Stimulated activated naive B cell treated with anti-CD40 and anti-IgM and Interleukin-4, amounts not matched to agents 10 μg/mL and 1 μg/mL and 100 μg/mL, for 72 hours (primary cell): ENCODE measurements at regions not wholly inside any gene's neighbourhood (a gene's known extent, or its start where the extent isn't known, plus 50 kb on each side); places are given as distances from the start of the nearest gene placed in this dataset.
"Not testable (repeated sequence)": the region's sequence is repeated elsewhere in the genome, so short reads cannot be mapped to it uniquely, and the experiment has no call there.

Experiments
- ATAC-seq, 2 donors: fragments of 150-1000 bp; cut with Tn5 transposase; replicated peaks; 2 replicates each; pipeline ENCODE4 v1.10.0; 2021; ENCODE audit warnings: moderate library complexity in 1 of 2
- DNase-seq: peaks from one replicate; pipeline ENCODE4 v3.0.0; 2021
- H3K27ac Mint-ChIP-seq: one replicate; pipeline ENCODE4 v1.8.0; 2022; ENCODE audit warnings: mild to moderate bottlenecking, mixed read lengths
- H3K27me3 Mint-ChIP-seq, 2 donors: one replicate each; pipeline ENCODE4 v1.8.0; 2022; ENCODE audit warnings: mixed read lengths in 2 of 2
- H3K36me3 Mint-ChIP-seq, 2 donors: one replicate each; pipeline ENCODE4 v1.8.0; 2022; ENCODE audit warnings: mixed read lengths in 2 of 2, mild to moderate bottlenecking in 1 of 2
- H3K4me1 Mint-ChIP-seq, 2 donors: one replicate each; pipeline ENCODE4 v1.8.0; 2022; ENCODE audit warnings: mixed read lengths in 2 of 2, mild to moderate bottlenecking in 1 of 2
- H3K4me3 Mint-ChIP-seq, 2 donors: one replicate each; pipeline ENCODE4 v1.8.0; 2022; ENCODE audit warnings: mild to moderate bottlenecking in 2 of 2, mixed read lengths in 2 of 2, moderate library complexity in 1 of 2
- H3K9me3 Mint-ChIP-seq, 2 donors: one replicate each; pipeline ENCODE4 v1.8.0; 2022; ENCODE audit warnings: mixed read lengths in 2 of 2, mild to moderate bottlenecking in 1 of 2

GRCh38 chr12:62021808-62022207, 238.4 kb upstream of the USP15 start:
- ATAC-seq (no peak), DNase-seq (no peak)
- Mint-ChIP-seq H3K27ac (no peak overlapping the region), H3K36me3 (no peaks in the 10 kb centered on the region), H3K4me1 (no peaks in the 10 kb centered on the region), H3K27me3 (peaks cover 0 to under 1% of the 10 kb centered on the region in 2 donors), H3K9me3 (peaks cover 0 to 1% of the 10 kb centered on the region in 2 donors), H3K4me3 (no peak overlapping the region)

- Mint-ChIP-seq H3K4me1 (no peaks in the 10 kb centered on the region), H3K27ac (no peak overlapping the region), H3K9me3 (no peaks in the 10 kb centered on the region), H3K36me3 (no peaks in the 10 kb centered on the region), H3K27me3 (no peaks in the 10 kb centered on the region), H3K4me3 (no peak overlapping the region)
- ATAC-seq (no peak), DNase-seq (no peak)
These were observed 231.7 kb upstream of the USP15 start for GRCh38 chr12:62028536-62028935.

- Mint-ChIP-seq H3K27me3 (no peaks in the 10 kb centered on the region), H3K9me3 (no peaks in the 10 kb centered on the region), H3K4me1 (no peaks in the 10 kb centered on the region), H3K4me3 (no peak overlapping the region), H3K36me3 (no peaks in the 10 kb centered on the region), H3K27ac (no peak overlapping the region)
- no peak for DNase-seq
- no peak for ATAC-seq
These were observed 227.3 kb upstream of the USP15 start for GRCh38 chr12:62032870-62033269.

- Mint-ChIP-seq H3K36me3 (no peaks in the 10 kb centered on the region), H3K4me1 (no peaks in the 10 kb centered on the region), H3K27me3 (no peaks in the 10 kb centered on the region), H3K4me3 (no peak overlapping the region), H3K27ac (no peak overlapping the region), H3K9me3 (peaks cover 3 to 5% of the 10 kb centered on the region in 2 donors)
- DNase-seq = no peak
- ATAC-seq = no peak
These were observed 215.6 kb upstream of the USP15 start for GRCh38 chr12:62044450-62045135.

GRCh38 chr12:62045211-62045610, 215.0 kb upstream of the USP15 start:
- peaks cover 3 to 4% of the 10 kb centered on the region in 2 donors for H3K9me3 Mint-ChIP-seq
- no peaks in the 10 kb centered on the region for H3K27me3 Mint-ChIP-seq
- ATAC-seq = no peak
- DNase-seq = no peak
- H3K27ac Mint-ChIP-seq = no peak overlapping the region
- no peaks in the 10 kb centered on the region for H3K4me1 Mint-ChIP-seq
- no peak overlapping the region for H3K4me3 Mint-ChIP-seq
- H3K36me3 Mint-ChIP-seq = no peaks in the 10 kb centered on the region

- ATAC-seq (no peak), DNase-seq (no peak)
- H3K4me1 Mint-ChIP-seq = no peaks in the 10 kb centered on the region
- H3K36me3 Mint-ChIP-seq = no peaks in the 10 kb centered on the region
- no peaks in the 10 kb centered on the region for H3K27me3 Mint-ChIP-seq
- H3K4me3 Mint-ChIP-seq = no peak overlapping the region
- no peak overlapping the region for H3K27ac Mint-ChIP-seq
- no peaks in the 10 kb centered on the region for H3K9me3 Mint-ChIP-seq
These were observed 209.4 kb upstream of the USP15 start for GRCh38 chr12:62050785-62051184.

- DNase-seq (no peak), ATAC-seq (no peak)
- Mint-ChIP-seq H3K27me3 (peaks cover 0 to 4% of the 10 kb centered on the region in 2 donors), H3K9me3 (no peaks in the 10 kb centered on the region), H3K36me3 (no peaks in the 10 kb centered on the region), H3K4me3 (no peak overlapping the region), H3K27ac (no peak overlapping the region), H3K4me1 (no peaks in the 10 kb centered on the region)
These were observed 190.2 kb upstream of the USP15 start for GRCh38 chr12:62069976-62070375.

GRCh38 chr12:62073236-62073635, 187.0 kb upstream of the USP15 start:
- H3K36me3 Mint-ChIP-seq, H3K9me3 Mint-ChIP-seq, ATAC-seq, H3K27me3 Mint-ChIP-seq, H3K4me3 Mint-ChIP-seq, DNase-seq, H3K27ac Mint-ChIP-seq: not testable (repeated sequence)
- H3K4me1 Mint-ChIP-seq = peaks cover 0 to 14% of the 10 kb centered on the region in 2 donors

- Mint-ChIP-seq H3K9me3 (no peaks in the 10 kb centered on the region), H3K4me3 (no peak overlapping the region), H3K36me3 (no peaks in the 10 kb centered on the region), H3K4me1 (peaks cover 0 to 14% of the 10 kb centered on the region in 2 donors), H3K27me3 (peaks cover 0 to 4% of the 10 kb centered on the region in 2 donors), H3K27ac (no peak overlapping the region)
- ATAC-seq = peak; percentile 93 to 96
- DNase-seq = no peak
These were observed 184.3 kb upstream of the USP15 start for GRCh38 chr12:62075870-62076269.

- DNase-seq (no peak), ATAC-seq (no peak)
- H3K27ac Mint-ChIP-seq = no peak overlapping the region
These were observed 182.2 kb upstream of the USP15 start for GRCh38 chr12:62078020-62078419.

GRCh38 chr12:62082448-62082847, 177.8 kb upstream of the USP15 start:
- Mint-ChIP-seq H3K27ac (no peak overlapping the region), H3K36me3 (no peaks in the 10 kb centered on the region), H3K9me3 (peaks cover 0 to 3% of the 10 kb centered on the region in 2 donors)

More at GRCh38 chr12:62078020-62078419, 182.2 kb upstream of the USP15 start:
- Mint-ChIP-seq H3K4me3 (no peak overlapping the region), H3K4me1 (peaks cover 0 to 14% of the 10 kb centered on the region in 2 donors), H3K27me3 (no peaks in the 10 kb centered on the region), H3K36me3 (no peaks in the 10 kb centered on the region), H3K9me3 (no peaks in the 10 kb centered on the region)

GRCh38 chr12:62098132-62098531, 162.1 kb upstream of the USP15 start:
- no peaks in the 10 kb centered on the region for H3K36me3 Mint-ChIP-seq
- H3K4me1 Mint-ChIP-seq = no peaks in the 10 kb centered on the region
- no peak for DNase-seq
- no peaks in the 10 kb centered on the region for H3K27me3 Mint-ChIP-seq
- no peaks in the 10 kb centered on the region for H3K9me3 Mint-ChIP-seq
- H3K27ac Mint-ChIP-seq = no peak overlapping the region
- no peak for ATAC-seq
- no peak overlapping the region for H3K4me3 Mint-ChIP-seq

More at GRCh38 chr12:62082448-62082847, 177.8 kb upstream of the USP15 start:
- Mint-ChIP-seq H3K27me3 (no peaks in the 10 kb centered on the region), H3K4me3 (no peak overlapping the region), H3K4me1 (no peaks in the 10 kb centered on the region)
- no peak for DNase-seq
- ATAC-seq = no peak

GRCh38 chr12:62103748-62104147, 156.5 kb upstream of the USP15 start:
- H3K36me3 Mint-ChIP-seq = no peaks in the 10 kb centered on the region
- H3K27me3 Mint-ChIP-seq = no peaks in the 10 kb centered on the region
- no peak overlapping the region for H3K4me3 Mint-ChIP-seq
- H3K27ac Mint-ChIP-seq = no peak overlapping the region
- ATAC-seq = no peak
- H3K9me3 Mint-ChIP-seq = no peaks in the 10 kb centered on the region
- no peak for DNase-seq
- peaks cover 0 to 6% of the 10 kb centered on the region in 2 donors for H3K4me1 Mint-ChIP-seq

- H3K9me3 Mint-ChIP-seq = peaks cover 3 to 5% of the 10 kb centered on the region in 2 donors
These were observed 153.5 kb upstream of the USP15 start for GRCh38 chr12:62106547-62107185.

GRCh38 chr12:62113366-62114011, 146.7 kb upstream of the USP15 start:
- no peak for ATAC-seq
- Mint-ChIP-seq H3K9me3 (peaks cover 3 to 5% of the 10 kb centered on the region in 2 donors), H3K4me3 (no peak overlapping the region), H3K27me3 (peaks cover 0 to 5% of the 10 kb centered on the region in 2 donors), H3K27ac (no peak overlapping the region), H3K36me3 (no peaks in the 10 kb centered on the region), H3K4me1 (no peaks in the 10 kb centered on the region)
- no peak for DNase-seq

More at GRCh38 chr12:62106547-62107185, 153.5 kb upstream of the USP15 start:
- Mint-ChIP-seq H3K4me1 (peaks cover 0 to 6% of the 10 kb centered on the region in 2 donors), H3K36me3 (no peaks in the 10 kb centered on the region), H3K27ac (no peak overlapping the region), H3K4me3 (no peak overlapping the region), H3K27me3 (no peaks in the 10 kb centered on the region)
- no peak for ATAC-seq
- no peak for DNase-seq
